GM06990 (cell line): ENCODE measurements at regions not wholly inside any gene's neighbourhood (a gene's known extent, or its start where the extent isn't known, plus 50 kb on each side); places are given as distances from the start of the nearest gene placed in this dataset.

Experiments used
- DNase-seq: peaks from one replicate; pipeline ENCODE4 v3.0.0-alpha.2; 2011; ENCODE audit not compliant: insufficient read length; ENCODE audit errors: extremely low read depth
- H3K27me3 ChIP-seq: replicated peaks from 2 replicates; pipeline ENCODE4 v1.6.0; 2011; ENCODE audit warnings: low read length; ENCODE audit not compliant: control insufficient read depth, insufficient read depth
- H3K36me3 ChIP-seq: 2 replicates; pipeline ENCODE4 v1.5.1; 2011; ENCODE audit warnings: low read length; ENCODE audit not compliant: control insufficient read depth, insufficient read depth
- H3K4me3 ChIP-seq: replicated peaks from 2 replicates; pipeline ENCODE4 v1.5.1; 2011; ENCODE audit warnings: low read depth, mild to moderate bottlenecking, control low read depth, low read length
- TF ChIP-seq, protein P1 (sequence below): IDR thresholded peaks from 2 replicates; pipeline ENCODE4 v1.5.1; 2011; ENCODE audit warnings: low read length, control low read depth, mild to moderate bottlenecking, inconsistent platforms; ENCODE audit not compliant: insufficient read depth, poor library complexity, severe bottlenecking

- H3K36me3 ChIP-seq: no peaks in the 10 kb centered on the region
- TF ChIP-seq, protein P1, sequence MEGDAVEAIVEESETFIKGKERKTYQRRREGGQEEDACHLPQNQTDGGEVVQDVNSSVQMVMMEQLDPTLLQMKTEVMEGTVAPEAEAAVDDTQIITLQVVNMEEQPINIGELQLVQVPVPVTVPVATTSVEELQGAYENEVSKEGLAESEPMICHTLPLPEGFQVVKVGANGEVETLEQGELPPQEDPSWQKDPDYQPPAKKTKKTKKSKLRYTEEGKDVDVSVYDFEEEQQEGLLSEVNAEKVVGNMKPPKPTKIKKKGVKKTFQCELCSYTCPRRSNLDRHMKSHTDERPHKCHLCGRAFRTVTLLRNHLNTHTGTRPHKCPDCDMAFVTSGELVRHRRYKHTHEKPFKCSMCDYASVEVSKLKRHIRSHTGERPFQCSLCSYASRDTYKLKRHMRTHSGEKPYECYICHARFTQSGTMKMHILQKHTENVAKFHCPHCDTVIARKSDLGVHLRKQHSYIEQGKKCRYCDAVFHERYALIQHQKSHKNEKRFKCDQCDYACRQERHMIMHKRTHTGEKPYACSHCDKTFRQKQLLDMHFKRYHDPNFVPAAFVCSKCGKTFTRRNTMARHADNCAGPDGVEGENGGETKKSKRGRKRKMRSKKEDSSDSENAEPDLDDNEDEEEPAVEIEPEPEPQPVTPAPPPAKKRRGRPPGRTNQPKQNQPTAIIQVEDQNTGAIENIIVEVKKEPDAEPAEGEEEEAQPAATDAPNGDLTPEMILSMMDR: no peak
Measured at GRCh38 chr1:181150273-181150672, 61.8 kb downstream of the IER5 start.

DNA sequence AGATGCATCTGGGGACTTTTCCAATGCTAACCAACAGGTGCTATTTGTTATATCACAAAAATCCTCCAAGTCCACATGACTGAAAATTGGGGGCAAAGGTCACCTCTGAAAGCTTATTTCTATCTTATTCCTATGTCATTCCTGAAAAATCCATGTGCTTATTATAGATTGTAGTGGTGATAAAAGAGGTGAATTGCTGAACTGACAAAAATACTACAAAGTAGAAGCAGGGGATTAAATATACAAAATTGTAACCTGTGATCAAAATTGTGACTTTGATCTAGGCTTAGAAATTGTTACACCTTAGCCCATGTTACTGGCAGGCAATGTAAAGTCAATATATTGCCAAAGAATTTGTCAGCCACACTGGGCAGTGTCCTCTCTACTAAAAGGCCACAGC is 62.3 kb downstream of the IER5 start:
- H3K4me3 ChIP-seq: no peak overlapping the region
- no peaks in the 10 kb centered on the region for H3K27me3 ChIP-seq
- H3K36me3 ChIP-seq: no peaks in the 10 kb centered on the region
- TF ChIP-seq, protein P1: no peak
- DNase-seq: no peak

More at GRCh38 chr1:181150273-181150672, 61.8 kb downstream of the IER5 start:
- H3K27me3 ChIP-seq: no peaks in the 10 kb centered on the region
- DNase-seq: no peak
- H3K4me3 ChIP-seq: no peak overlapping the region

DNA sequence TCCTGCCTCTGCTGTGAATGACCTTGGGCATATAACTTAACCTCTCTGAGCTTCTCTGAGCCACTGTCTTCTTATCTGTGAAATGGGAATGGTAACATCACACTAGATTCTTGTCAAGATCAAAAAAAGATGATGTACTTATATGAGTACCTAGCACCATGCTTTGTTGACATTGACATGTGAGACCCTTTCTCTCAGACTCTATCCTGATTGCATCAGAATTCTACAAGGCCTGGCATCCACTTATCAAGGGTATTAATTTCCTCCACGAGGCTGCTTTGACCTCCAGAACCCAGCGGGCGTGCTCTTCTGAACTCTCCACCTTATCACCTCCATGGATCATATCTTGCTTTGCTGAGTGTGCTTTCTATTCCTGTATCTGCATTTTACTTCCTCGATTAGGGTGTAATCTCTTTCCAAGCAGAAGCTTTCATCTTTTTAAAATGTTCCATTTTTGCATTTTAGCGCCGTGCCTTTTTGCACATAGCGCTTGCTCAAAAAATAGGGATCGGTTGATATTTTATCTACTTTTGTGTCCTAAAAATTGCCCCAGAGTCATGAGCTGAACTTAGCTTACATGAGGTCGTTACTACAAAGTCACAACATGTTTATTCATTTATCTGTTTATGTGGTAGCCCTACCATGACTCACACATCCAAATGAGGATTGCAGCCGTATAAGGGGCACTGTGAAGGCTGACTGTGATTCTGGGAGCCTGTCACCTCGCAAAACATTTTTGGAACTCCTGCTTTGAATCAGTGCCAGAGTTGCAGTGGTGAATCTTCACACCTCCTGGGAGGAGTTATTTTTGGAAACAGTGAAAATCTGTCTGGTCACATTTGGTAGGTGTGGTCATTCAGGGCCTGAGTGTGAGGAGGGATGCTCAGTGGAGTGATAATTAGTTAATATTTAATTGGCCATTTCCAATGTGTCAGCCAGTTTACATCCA is 63.2 kb downstream of the IER5 start:
- Histone ChIP-seq H3K4me3 (no peak overlapping the region), H3K36me3 (no peaks in the 10 kb centered on the region), H3K27me3 (no peaks in the 10 kb centered on the region)
- DNase-seq: no peak
- TF ChIP-seq, protein P1: no peak

DNA sequence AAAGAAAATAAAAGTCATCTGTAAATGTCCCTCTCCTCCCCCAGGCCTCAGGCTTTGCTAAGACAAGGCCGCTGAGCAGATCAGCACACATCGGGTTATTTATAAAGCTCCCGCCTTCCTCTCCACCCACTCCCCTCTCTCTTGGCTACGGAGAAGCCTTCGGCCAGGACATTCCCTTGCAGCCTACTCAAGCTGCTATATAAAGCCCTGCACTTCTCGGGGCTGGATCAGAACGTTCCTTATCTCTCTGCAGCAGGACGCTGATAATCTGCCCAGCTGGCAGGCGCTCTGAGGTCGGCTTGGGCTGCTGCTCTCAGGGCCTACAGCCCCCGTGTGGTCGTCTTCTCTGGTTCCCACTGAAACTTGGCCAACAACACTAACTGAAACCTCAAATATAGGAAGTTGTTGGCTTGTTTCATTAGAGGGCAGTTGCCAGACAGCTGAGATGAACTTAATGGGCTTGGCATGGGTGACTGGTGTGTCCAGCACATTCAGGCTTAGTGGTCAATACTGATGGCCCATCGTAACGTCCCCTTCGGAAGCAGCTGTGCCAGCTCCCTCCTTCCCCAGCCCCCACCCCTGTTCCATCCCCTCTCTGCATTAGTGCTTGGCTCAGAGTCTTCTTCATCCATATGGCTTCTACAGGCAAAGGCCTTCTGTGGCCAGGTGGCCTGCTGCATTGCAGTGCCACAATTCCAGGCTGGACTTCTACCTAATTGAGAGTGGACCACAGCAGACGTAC is 64.6 kb downstream of the IER5 start:
- Histone ChIP-seq H3K4me3 (peak overlapping the region; percentile 25), H3K27me3 (no peaks in the 10 kb centered on the region), H3K36me3 (no peaks in the 10 kb centered on the region)
- peak; percentile 81 for DNase-seq
- TF ChIP-seq, protein P1: peak; percentile 48

DNA sequence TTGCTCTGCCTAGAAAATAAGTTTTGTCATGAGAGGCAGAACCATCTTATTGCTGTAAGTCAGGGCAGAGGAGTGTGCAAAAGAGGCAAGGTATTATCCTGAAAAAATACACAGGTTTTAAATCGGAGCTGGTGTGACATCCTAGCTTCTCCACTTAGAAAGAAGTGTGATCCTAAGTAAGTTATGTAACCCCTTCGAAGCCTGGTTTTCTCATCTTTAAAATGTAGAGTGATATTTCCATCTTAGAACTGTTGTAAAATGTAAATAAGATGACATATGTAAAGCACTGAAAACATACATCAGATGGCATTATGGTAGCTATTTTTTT is 65.1 kb downstream of the IER5 start:
- no peaks in the 10 kb centered on the region for H3K27me3 ChIP-seq
- no peak for DNase-seq
- TF ChIP-seq, protein P1: no peak
- no peak overlapping the region for H3K4me3 ChIP-seq
- H3K36me3 ChIP-seq: no peaks in the 10 kb centered on the region
